NCI-H2029 (cell line): ENCODE measurements at regions not wholly inside any gene's neighbourhood (a gene's known extent, or its start where the extent isn't known, plus 50 kb on each side); places are given as distances from the start of the nearest gene placed in this dataset.
"Not testable (repeated sequence)": the region's sequence is repeated elsewhere in the genome, so short reads cannot be mapped to it uniquely, and the experiment has no call there.

ENCODE experiments used
- DNase-seq: peaks from one replicate; lab custom pipeline; 2025; lab: John Stamatoyannopoulos, UW

GRCh38 chr17:63019138-63019873 is 53.3 kb downstream of the TANC2 start:
- no peak for DNase-seq

GRCh38 chr17:63022567-63022966 is 56.5 kb downstream of the TANC2 start:
- no peak for DNase-seq

GRCh38 chr17:63023049-63023448 is 57.0 kb downstream of the TANC2 start:
- DNase-seq, result no peak

- no peak for DNase-seq
Measured at GRCh38 chr17:63024201-63024600, 58.2 kb downstream of the TANC2 start.

- DNase-seq, result no peak
Measured at GRCh38 chr17:63024716-63025115, 58.7 kb downstream of the TANC2 start.

GRCh38 chr17:63025637-63026036 is 59.6 kb downstream of the TANC2 start:
- DNase-seq, result not testable (repeated sequence)

- no peak for DNase-seq
Measured at GRCh38 chr17:63029541-63029940, 63.5 kb downstream of the TANC2 start.

- DNase-seq, result no peak
Measured at GRCh38 chr17:63032142-63032541, 66.1 kb downstream of the TANC2 start.

- no peak for DNase-seq
Measured at GRCh38 chr17:63033142-63033541, 67.1 kb downstream of the TANC2 start.

GRCh38 chr17:63035271-63035670 is 69.2 kb downstream of the TANC2 start:
- DNase-seq, result no peak

- no peak for DNase-seq
Measured at GRCh38 chr17:63035695-63036094, 69.7 kb downstream of the TANC2 start.

GRCh38 chr17:63039342-63039741 is 73.3 kb downstream of the TANC2 start:
- no peak for DNase-seq

- DNase-seq, result no peak
Measured at GRCh38 chr17:63039899-63040602, 74.0 kb downstream of the TANC2 start.

GRCh38 chr17:63040816-63041215 is 74.8 kb downstream of the TANC2 start:
- no peak for DNase-seq

- DNase-seq, result no peak
Measured at GRCh38 chr17:63041251-63041650, 75.2 kb downstream of the TANC2 start.

- no peak for DNase-seq
Measured at GRCh38 chr17:63041722-63042121, 75.7 kb downstream of the TANC2 start.

- DNase-seq, result no peak
Measured at GRCh38 chr17:63042256-63042812, 76.3 kb downstream of the TANC2 start.

- DNase-seq, result not testable (repeated sequence)
Measured at GRCh38 chr17:63057560-63057959, 91.5 kb downstream of the TANC2 start.

- DNase-seq, result no peak
Measured at GRCh38 chr17:63066158-63066813, 100.3 kb downstream of the TANC2 start.

GRCh38 chr17:63069245-63069644 is 103.2 kb downstream of the TANC2 start:
- DNase-seq, result no peak

GRCh38 chr17:63070031-63070430 is 104.0 kb downstream of the TANC2 start:
- DNase-seq, result no peak

GRCh38 chr17:63071797-63072196 is 105.8 kb downstream of the TANC2 start:
- DNase-seq, result no peak

- DNase-seq, result no peak
Measured at GRCh38 chr17:63075969-63076368, 109.9 kb downstream of the TANC2 start.
